PC-3 (cell line): ENCODE measurements at regions not wholly inside any gene's neighbourhood (a gene's known extent, or its start where the extent isn't known, plus 50 kb on each side); places are given as distances from the start of the nearest gene placed in this dataset.

Experiments used
- EZH2 ChIP-seq: fragments of 300-600 bp; sonication (generic); IDR thresholded peaks from one replicate; pipeline ENCODE4 v1.6.1; 2017; ENCODE audit warnings: antibody characterized with exemption, mild to moderate bottlenecking, low read length; ENCODE audit not compliant: unreplicated experiment
- TF ChIP-seq, protein P1 (sequence below): fragments of 300-600 bp; sonication (generic); conservative IDR thresholded peaks from 2 replicates; pipeline ENCODE4 v1.5.1; 2017; ENCODE audit warnings: antibody characterized with exemption, low read depth, mild to moderate bottlenecking, low read length

GRCh38 chr6:93721386-93722048 is 302.2 kb upstream of the EPHA7 start:
- TF ChIP-seq EZH2: no peak
- TF ChIP-seq, protein P1, sequence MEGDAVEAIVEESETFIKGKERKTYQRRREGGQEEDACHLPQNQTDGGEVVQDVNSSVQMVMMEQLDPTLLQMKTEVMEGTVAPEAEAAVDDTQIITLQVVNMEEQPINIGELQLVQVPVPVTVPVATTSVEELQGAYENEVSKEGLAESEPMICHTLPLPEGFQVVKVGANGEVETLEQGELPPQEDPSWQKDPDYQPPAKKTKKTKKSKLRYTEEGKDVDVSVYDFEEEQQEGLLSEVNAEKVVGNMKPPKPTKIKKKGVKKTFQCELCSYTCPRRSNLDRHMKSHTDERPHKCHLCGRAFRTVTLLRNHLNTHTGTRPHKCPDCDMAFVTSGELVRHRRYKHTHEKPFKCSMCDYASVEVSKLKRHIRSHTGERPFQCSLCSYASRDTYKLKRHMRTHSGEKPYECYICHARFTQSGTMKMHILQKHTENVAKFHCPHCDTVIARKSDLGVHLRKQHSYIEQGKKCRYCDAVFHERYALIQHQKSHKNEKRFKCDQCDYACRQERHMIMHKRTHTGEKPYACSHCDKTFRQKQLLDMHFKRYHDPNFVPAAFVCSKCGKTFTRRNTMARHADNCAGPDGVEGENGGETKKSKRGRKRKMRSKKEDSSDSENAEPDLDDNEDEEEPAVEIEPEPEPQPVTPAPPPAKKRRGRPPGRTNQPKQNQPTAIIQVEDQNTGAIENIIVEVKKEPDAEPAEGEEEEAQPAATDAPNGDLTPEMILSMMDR: peak; percentile 56
